CD4-positive, alpha-beta T cell (primary cell): ENCODE measurements at regions not wholly inside any gene's neighbourhood (a gene's known extent, or its start where the extent isn't known, plus 50 kb on each side); places are given as distances from the start of the nearest gene placed in this dataset.

Source experiments
- ATAC-seq: fragments of 200-7000 bp; cut with Tn5 transposase; one replicate; pipeline ENCODE4 v1.10.0; 2022; ENCODE audit warnings: mild to moderate bottlenecking; ENCODE audit not compliant: poor library complexity
- CTCF ChIA-PET: fragments of 350-600 bp; sonication (Branson Sonifier 250); formaldehyde crosslinking; loops from one replicate; lab custom pipeline; 2021; ENCODE audit warnings: antibody characterized with exemption, inconsistent platforms; lab: Charles Lee
- POLR2A ChIA-PET: fragments of 350-600 bp; sonication (Branson Sonifier 250); formaldehyde crosslinking; loops from one replicate; lab custom pipeline; 2021; ENCODE audit warnings: antibody characterized with exemption, inconsistent platforms; lab: Charles Lee
- DNase-seq, 14 experiments: peaks; one replicate each; pipeline ENCODE4 v3.0.0-alpha.2; 2013 to 2020; ENCODE audit warnings: mixed read lengths in 2 of 14
- H3K27ac ChIP-seq, 2 donors: one replicate each; pipeline versions ENCODE4 v1.5.1 to v1.7.0; 2013; ENCODE audit warnings: low read length in 2 of 2, low read depth in 1 of 2, mild to moderate bottlenecking in 1 of 2
- H3K27me3 ChIP-seq, 2 experiments: 1 replicate in 1 of 2; 2 replicates in 1 of 2; pipeline versions ENCODE4 v1.6.1 to v1.7.0; 2013; ENCODE audit warnings: low read length in 2 of 2, control low read depth in 1 of 2, mild to moderate bottlenecking in 1 of 2, moderate library complexity in 1 of 2; ENCODE audit not compliant: insufficient read depth in 2 of 2, control insufficient read depth in 1 of 2
- H3K36me3 ChIP-seq: one replicate; pipeline ENCODE4 v1.6.1; 2013; ENCODE audit warnings: low read length, control low read depth; ENCODE audit not compliant: insufficient read depth
- H3K4me1 ChIP-seq: one replicate; pipeline ENCODE4 v1.6.1; 2013; ENCODE audit warnings: low read length, control low read depth; ENCODE audit not compliant: insufficient read depth
- H3K4me3 ChIP-seq: one replicate; pipeline ENCODE4 v1.5.1; 2013; ENCODE audit warnings: mild to moderate bottlenecking, low read length, moderate library complexity
- H3K9me3 ChIP-seq, 2 experiments: 1 replicate in 1 of 2; 2 replicates in 1 of 2; pipeline versions ENCODE4 v1.6.1 to v1.7.0; 2013; ENCODE audit warnings: low read length in 2 of 2, mild to moderate bottlenecking in 2 of 2, control low read depth in 1 of 2, moderate library complexity in 1 of 2; ENCODE audit not compliant: control insufficient read depth in 1 of 2, insufficient read depth in 1 of 2
- H3K27ac Mint-ChIP-seq: one replicate; pipeline ENCODE4 v1.8.0; 2020; ENCODE audit warnings: mixed read lengths
- H3K27me3 Mint-ChIP-seq: one replicate; pipeline ENCODE4 v1.8.0; 2021; ENCODE audit warnings: mixed read lengths
- H3K36me3 Mint-ChIP-seq: one replicate; pipeline ENCODE4 v1.8.0; 2021; ENCODE audit warnings: low read depth, mixed read lengths
- H3K4me1 Mint-ChIP-seq: one replicate; pipeline ENCODE4 v1.8.0; 2021; ENCODE audit warnings: low read depth, mixed read lengths
- H3K4me3 Mint-ChIP-seq: one replicate; pipeline ENCODE4 v1.8.0; 2020; ENCODE audit warnings: mild to moderate bottlenecking, mixed read lengths
- H3K9me3 Mint-ChIP-seq: one replicate; pipeline ENCODE4 v1.8.0; 2020; ENCODE audit warnings: mixed read lengths
- intact Hi-C, 2 experiments: fragments of 100-400 bp; cut with DNase I in 1 of 2; cut with micrococcal nuclease in 1 of 2; formaldehyde crosslinking; loops; one replicate each; pipeline versions ENCODE4 v1.15.1 to v1.9.0; 2023 to 2025; cut with DNase I, micrococcal nuclease
- TF ChIP-seq, protein P1 (sequence below): fragments of 200-600 bp; IDR thresholded peaks from one replicate; pipeline ENCODE4 v1.8.0; 2022; ENCODE audit warnings: antibody characterized with exemption, mild to moderate bottlenecking

DNA sequence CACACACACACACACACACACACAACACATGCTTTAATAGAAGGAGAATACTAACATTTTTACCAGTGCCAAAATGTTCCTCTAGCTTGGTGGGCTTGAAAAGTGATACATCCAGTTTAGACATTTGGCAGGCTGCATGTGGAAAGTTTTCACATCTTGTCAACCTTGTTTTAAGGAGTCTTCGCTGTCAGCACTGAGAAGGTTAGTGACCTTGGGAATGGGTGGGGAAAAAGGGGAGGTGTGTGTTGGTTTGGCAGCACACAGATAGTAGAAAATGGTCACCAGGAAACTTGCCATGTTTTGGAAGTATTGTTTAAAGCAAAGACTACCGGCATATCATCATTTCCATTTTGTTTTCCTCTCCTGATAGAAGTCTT is 346.5 kb upstream of the ADAMTSL1 start:
- Histone ChIP-seq H3K9me3 (no peaks in the 10 kb centered on the region), H3K27me3 (no peaks in the 10 kb centered on the region), H3K4me1 (no peaks in the 10 kb centered on the region), H3K4me3 (no peak overlapping the region), H3K27ac (no peak overlapping the region), H3K36me3 (no peaks in the 10 kb centered on the region)
- Mint-ChIP-seq H3K4me1 (no peaks in the 10 kb centered on the region), H3K4me3 (no peak overlapping the region), H3K27me3 (no peaks in the 10 kb centered on the region), H3K27ac (no peak overlapping the region), H3K9me3 (peaks cover 2% of the 10 kb centered on the region), H3K36me3 (no peaks in the 10 kb centered on the region)
- intact Hi-C loops, result no loop called here
- ATAC-seq (no peak), DNase-seq (no peak)
- TF ChIP-seq, protein P1, sequence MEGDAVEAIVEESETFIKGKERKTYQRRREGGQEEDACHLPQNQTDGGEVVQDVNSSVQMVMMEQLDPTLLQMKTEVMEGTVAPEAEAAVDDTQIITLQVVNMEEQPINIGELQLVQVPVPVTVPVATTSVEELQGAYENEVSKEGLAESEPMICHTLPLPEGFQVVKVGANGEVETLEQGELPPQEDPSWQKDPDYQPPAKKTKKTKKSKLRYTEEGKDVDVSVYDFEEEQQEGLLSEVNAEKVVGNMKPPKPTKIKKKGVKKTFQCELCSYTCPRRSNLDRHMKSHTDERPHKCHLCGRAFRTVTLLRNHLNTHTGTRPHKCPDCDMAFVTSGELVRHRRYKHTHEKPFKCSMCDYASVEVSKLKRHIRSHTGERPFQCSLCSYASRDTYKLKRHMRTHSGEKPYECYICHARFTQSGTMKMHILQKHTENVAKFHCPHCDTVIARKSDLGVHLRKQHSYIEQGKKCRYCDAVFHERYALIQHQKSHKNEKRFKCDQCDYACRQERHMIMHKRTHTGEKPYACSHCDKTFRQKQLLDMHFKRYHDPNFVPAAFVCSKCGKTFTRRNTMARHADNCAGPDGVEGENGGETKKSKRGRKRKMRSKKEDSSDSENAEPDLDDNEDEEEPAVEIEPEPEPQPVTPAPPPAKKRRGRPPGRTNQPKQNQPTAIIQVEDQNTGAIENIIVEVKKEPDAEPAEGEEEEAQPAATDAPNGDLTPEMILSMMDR, result no peak
- CTCF ChIA-PET, result no interaction called here
- POLR2A ChIA-PET, result no interaction called here

DNA sequence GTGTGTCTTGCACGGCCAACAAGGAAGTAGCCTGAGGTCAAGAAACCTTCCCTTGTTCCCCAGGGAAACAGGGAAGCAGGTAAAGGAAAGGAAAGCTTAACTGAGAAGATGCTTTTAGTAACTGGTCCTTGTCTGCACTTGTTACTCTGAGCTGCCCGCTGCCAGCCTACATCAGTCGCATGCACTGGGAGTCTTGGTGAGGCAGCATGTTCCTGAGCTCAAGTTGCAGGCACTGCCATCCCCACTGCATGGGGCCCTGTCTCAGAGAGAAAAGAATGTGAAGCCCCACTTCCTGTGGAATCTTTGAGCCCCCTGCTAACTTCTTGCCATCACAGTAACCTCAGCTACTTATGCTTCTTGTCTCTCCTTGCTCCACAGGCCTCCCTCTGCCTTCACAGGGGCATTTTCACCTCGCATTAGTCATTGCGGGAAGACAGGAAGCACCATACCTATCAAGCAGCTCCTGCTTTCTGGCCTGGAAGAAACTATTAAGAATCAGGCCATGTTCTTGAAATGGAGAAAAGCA is 344.1 kb upstream of the ADAMTSL1 start:
- ATAC-seq, result no peak
- ChIA-PET CTCF (no interaction called here), POLR2A (no interaction called here)
- peaks cover 2% of the 10 kb centered on the region for H3K9me3 Mint-ChIP-seq
- intact Hi-C loops, result no loop called here
- no peaks in the 10 kb centered on the region for H3K27me3 Mint-ChIP-seq
- no peak overlapping the region for H3K4me3 ChIP-seq
- H3K27me3 ChIP-seq, result no peaks in the 10 kb centered on the region
- no peaks in the 10 kb centered on the region for H3K36me3 ChIP-seq
- TF ChIP-seq, protein P1, result no peak
- H3K4me3 Mint-ChIP-seq, result no peak overlapping the region
- H3K27ac ChIP-seq, result no peak overlapping the region
- no peak for DNase-seq
- no peak overlapping the region for H3K27ac Mint-ChIP-seq
- no peaks in the 10 kb centered on the region for H3K4me1 Mint-ChIP-seq
- H3K4me1 ChIP-seq, result no peaks in the 10 kb centered on the region
- H3K9me3 ChIP-seq, result no peaks in the 10 kb centered on the region
- no peaks in the 10 kb centered on the region for H3K36me3 Mint-ChIP-seq

DNA sequence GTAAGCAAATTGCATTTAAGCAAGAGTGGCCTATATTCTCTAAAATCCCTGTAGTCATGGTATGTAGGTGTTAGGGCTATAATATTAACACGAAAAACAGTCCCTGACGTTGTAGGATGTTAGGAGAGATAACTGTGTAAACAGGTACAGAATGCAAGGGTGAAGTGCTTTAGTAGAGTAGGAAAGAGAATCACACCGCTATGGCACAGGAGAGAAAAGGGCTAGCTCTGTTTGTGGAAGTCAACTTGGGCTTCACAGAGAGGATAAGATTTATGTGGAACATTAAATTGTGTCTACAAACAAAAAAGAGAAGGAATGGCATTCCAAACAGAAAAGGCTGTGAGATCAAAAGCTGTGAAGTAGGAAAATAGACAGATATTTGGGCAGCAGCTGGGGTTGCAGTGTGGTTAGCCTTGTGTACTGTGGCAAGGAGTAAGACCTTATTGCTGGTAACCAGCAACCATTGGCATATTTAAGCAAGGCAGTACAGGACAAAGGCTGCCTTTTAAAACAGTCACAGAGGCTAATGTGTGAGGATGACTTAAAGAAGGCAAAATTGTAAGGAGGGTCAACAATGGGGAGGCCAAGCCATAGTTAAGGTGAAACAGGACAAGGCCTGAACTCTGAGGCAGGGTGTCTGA is 337.5 kb upstream of the ADAMTSL1 start:
- CTCF ChIA-PET, result no interaction called here
- peaks cover 5% of the 10 kb centered on the region for H3K9me3 Mint-ChIP-seq

More for the DNA sequence above, 337.5 kb upstream of the ADAMTSL1 start:
- Histone ChIP-seq H3K27me3 (peaks cover 0 to 2% of the 10 kb centered on the region in 2 experiments), H3K9me3 (no peaks in the 10 kb centered on the region), H3K36me3 (no peaks in the 10 kb centered on the region), H3K4me1 (no peaks in the 10 kb centered on the region), H3K4me3 (no peak overlapping the region), H3K27ac (no peak overlapping the region)
- Mint-ChIP-seq H3K4me1 (no peaks in the 10 kb centered on the region), H3K27ac (no peak overlapping the region), H3K27me3 (no peaks in the 10 kb centered on the region), H3K4me3 (no peak overlapping the region), H3K36me3 (no peaks in the 10 kb centered on the region)
- POLR2A ChIA-PET, result no interaction called here
- DNase-seq (no peak), ATAC-seq (no peak)
- intact Hi-C loops, result no loop called here
- TF ChIP-seq, protein P1, result no peak
